Vagina (tissue), 2 donors: ENCODE measurements at regions not wholly inside any gene's neighbourhood (a gene's known extent, or its start where the extent isn't known, plus 50 kb on each side); places are given as distances from the start of the nearest gene placed in this dataset.

ENCODE experiments used
- POLR2A ChIP-seq, 2 donors: fragments of 450-650 bp; IDR thresholded peaks; one replicate each; pipeline ENCODE4 v1.6.1; 2017; ENCODE audit warnings: antibody characterized with exemption in 2 of 2, mild to moderate bottlenecking in 2 of 2, moderate library complexity in 2 of 2
- POLR2AphosphoS5 ChIP-seq, 2 donors: sonication (generic); formaldehyde crosslinking; IDR thresholded peaks; one replicate each; pipeline ENCODE4 v1.9.0; 2017; ENCODE audit warnings: antibody characterized with exemption in 2 of 2, mild to moderate bottlenecking in 2 of 2, low read depth in 1 of 2; ENCODE audit not compliant: insufficient read depth in 1 of 2
- TF ChIP-seq, protein P1 (sequence below), 3 experiments: fragments of 450-650 bp in 2 of 3; fragments of 200-600 bp in 1 of 3; sonication (generic) in 1 of 3; IDR thresholded peaks; one replicate each; pipeline ENCODE4 v1.5.1; 2017 to 2019; ENCODE audit warnings: antibody characterized with exemption in 3 of 3, mild to moderate bottlenecking in 2 of 3, moderate library complexity in 2 of 3

DNA sequence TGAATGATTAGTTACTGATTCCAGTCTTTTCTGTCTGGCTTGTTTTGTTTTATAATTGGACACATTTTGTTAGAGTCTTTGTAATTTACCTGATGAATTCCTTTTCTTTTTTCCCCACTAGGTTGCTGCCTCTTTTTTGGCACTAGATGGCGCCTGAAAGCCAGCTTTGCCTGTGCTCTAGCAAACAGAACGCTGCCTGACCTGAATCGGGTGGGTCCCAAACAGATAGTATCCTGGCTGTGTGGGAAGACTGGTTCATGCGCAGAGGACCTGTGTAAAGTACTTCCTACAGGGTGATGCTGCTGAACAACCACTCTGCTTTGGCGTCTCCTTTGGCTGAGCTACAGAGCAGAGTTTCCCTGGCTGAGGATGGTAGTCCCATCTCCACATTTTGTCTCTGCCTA lies 288.2 kb downstream of the IKZF2 start:
- TF ChIP-seq, protein P1, sequence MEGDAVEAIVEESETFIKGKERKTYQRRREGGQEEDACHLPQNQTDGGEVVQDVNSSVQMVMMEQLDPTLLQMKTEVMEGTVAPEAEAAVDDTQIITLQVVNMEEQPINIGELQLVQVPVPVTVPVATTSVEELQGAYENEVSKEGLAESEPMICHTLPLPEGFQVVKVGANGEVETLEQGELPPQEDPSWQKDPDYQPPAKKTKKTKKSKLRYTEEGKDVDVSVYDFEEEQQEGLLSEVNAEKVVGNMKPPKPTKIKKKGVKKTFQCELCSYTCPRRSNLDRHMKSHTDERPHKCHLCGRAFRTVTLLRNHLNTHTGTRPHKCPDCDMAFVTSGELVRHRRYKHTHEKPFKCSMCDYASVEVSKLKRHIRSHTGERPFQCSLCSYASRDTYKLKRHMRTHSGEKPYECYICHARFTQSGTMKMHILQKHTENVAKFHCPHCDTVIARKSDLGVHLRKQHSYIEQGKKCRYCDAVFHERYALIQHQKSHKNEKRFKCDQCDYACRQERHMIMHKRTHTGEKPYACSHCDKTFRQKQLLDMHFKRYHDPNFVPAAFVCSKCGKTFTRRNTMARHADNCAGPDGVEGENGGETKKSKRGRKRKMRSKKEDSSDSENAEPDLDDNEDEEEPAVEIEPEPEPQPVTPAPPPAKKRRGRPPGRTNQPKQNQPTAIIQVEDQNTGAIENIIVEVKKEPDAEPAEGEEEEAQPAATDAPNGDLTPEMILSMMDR (IDR thresholded peaks at IDR 0.05), result no peak
- TF ChIP-seq POLR2AphosphoS5 (IDR thresholded peaks at IDR 0.05; ENCODE audit: insufficient read depth in 1 of 2, low read depth in 1 of 2), result no peak
- no peak for TF ChIP-seq POLR2A (IDR thresholded peaks at IDR 0.05)
